Liver (tissue), 8 donors: ENCODE measurements at regions not wholly inside any gene's neighbourhood (a gene's known extent, or its start where the extent isn't known, plus 50 kb on each side); places are given as distances from the start of the nearest gene placed in this dataset.
"Not testable (repeated sequence)": the region's sequence is repeated elsewhere in the genome, so short reads cannot be mapped to it uniquely, and the experiment has no call there.

Experiments
- DNase-seq: peaks from one replicate; pipeline ENCODE4 v3.0.0-alpha.2; 2017; ENCODE audit warnings: low spot score
- H3K27ac ChIP-seq, 2 donors: one replicate each; pipeline ENCODE4 v1.7.0; 2013; ENCODE audit warnings: inconsistent platforms in 2 of 2, low read length in 2 of 2, control low read depth in 1 of 2, low read depth in 1 of 2, mild to moderate bottlenecking in 1 of 2
- H3K27me3 ChIP-seq, 4 donors: one replicate each; pipeline versions ENCODE4 v1.6.1 to v1.7.0; 2013; ENCODE audit warnings: low read length in 3 of 4, inconsistent platforms in 1 of 4, mild to moderate bottlenecking in 1 of 4, moderate library complexity in 1 of 4; ENCODE audit not compliant: control insufficient read depth in 4 of 4, insufficient read depth in 4 of 4
- H3K36me3 ChIP-seq, 4 donors: one replicate each; pipeline versions ENCODE4 v1.6.1 to v1.7.0; 2013; ENCODE audit warnings: low read length in 3 of 4, mild to moderate bottlenecking in 3 of 4, low read depth in 1 of 4, moderate library complexity in 1 of 4; ENCODE audit not compliant: control insufficient read depth in 4 of 4, insufficient read depth in 3 of 4
- H3K4me1 ChIP-seq, 4 donors: one replicate each; pipeline versions ENCODE4 v1.6.1 to v1.7.0; 2013; ENCODE audit warnings: low read length in 3 of 4, mild to moderate bottlenecking in 3 of 4, moderate library complexity in 1 of 4; ENCODE audit not compliant: control insufficient read depth in 4 of 4, insufficient read depth in 4 of 4
- H3K4me3 ChIP-seq, 3 donors: one replicate each; pipeline versions ENCODE4 v1.6.1 to v1.7.0; 2013; ENCODE audit warnings: low read length in 3 of 3, control low read depth in 1 of 3, low read depth in 1 of 3, mild to moderate bottlenecking in 1 of 3
- H3K9ac ChIP-seq, 2 donors: one replicate each; pipeline ENCODE4 v1.7.0; 2013; ENCODE audit warnings: low read length in 2 of 2, mild to moderate bottlenecking in 2 of 2, moderate library complexity in 2 of 2, control low read depth in 1 of 2, low read depth in 1 of 2
- H3K9me3 ChIP-seq, 4 donors: one replicate each; pipeline versions ENCODE4 v1.6.1 to v1.7.0; 2013; ENCODE audit warnings: low read length in 3 of 4; ENCODE audit not compliant: control insufficient read depth in 4 of 4
- CTCF ChIP-seq: fragments of 150-350 bp; IDR thresholded peaks from 2 replicates; pipeline ENCODE4 v1.5.1; 2017; ENCODE audit warnings: improper control_type of control experiment, low read depth, low read length; ENCODE audit not compliant: missing input control
- EGR1 ChIP-seq, 2 donors: IDR thresholded peaks; 2 replicates each; pipeline ENCODE4 v1.6.1; 2016 to 2018; ENCODE audit warnings: antibody characterized with exemption in 2 of 2, low read depth in 2 of 2
- FOXA1 ChIP-seq: IDR thresholded peaks from 2 replicates; pipeline ENCODE4 v1.6.1; 2016; ENCODE audit warnings: antibody characterized with exemption
- FOXA2 ChIP-seq: IDR thresholded peaks from 2 replicates; pipeline ENCODE4 v1.6.1; 2016; ENCODE audit warnings: antibody characterized with exemption
- GABPA ChIP-seq, 2 donors: IDR thresholded peaks in 1 of 2; conservative IDR thresholded peaks in 1 of 2; 2 replicates each; pipeline ENCODE4 v1.6.1; 2016; ENCODE audit warnings: antibody characterized with exemption in 2 of 2, mild to moderate bottlenecking in 1 of 2, moderate library complexity in 1 of 2
- HNF4A ChIP-seq, 2 donors: conservative IDR thresholded peaks; 2 replicates each; pipeline ENCODE4 v1.6.1; 2016; ENCODE audit warnings: antibody characterized with exemption in 2 of 2, mild to moderate bottlenecking in 2 of 2
- HNF4G ChIP-seq: IDR thresholded peaks from 2 replicates; pipeline ENCODE4 v1.6.1; 2016; ENCODE audit warnings: antibody characterized with exemption
- JUND ChIP-seq, 2 donors: IDR thresholded peaks; 2 replicates each; pipeline ENCODE4 v1.6.1; 2016; ENCODE audit warnings: antibody characterized with exemption in 2 of 2
- NR2F2 ChIP-seq: IDR thresholded peaks from 2 replicates; pipeline ENCODE4 v1.6.1; 2016; ENCODE audit warnings: antibody characterized with exemption
- RAD21 ChIP-seq, 2 donors: IDR thresholded peaks; 2 replicates each; pipeline ENCODE4 v1.6.1; 2016; ENCODE audit warnings: antibody characterized with exemption in 2 of 2, mild to moderate bottlenecking in 2 of 2
- REST ChIP-seq: IDR thresholded peaks from 2 replicates; pipeline ENCODE4 v1.6.1; 2016; ENCODE audit warnings: antibody characterized with exemption, mild to moderate bottlenecking
- RXRA ChIP-seq, 2 donors: IDR thresholded peaks; 2 replicates each; pipeline ENCODE4 v1.6.1; 2017 to 2018; ENCODE audit warnings: antibody characterized with exemption in 2 of 2, mild to moderate bottlenecking in 1 of 2
- SP1 ChIP-seq: IDR thresholded peaks from 2 replicates; pipeline ENCODE4 v1.6.1; 2018; ENCODE audit warnings: antibody characterized with exemption, mild to moderate bottlenecking
- TAF1 ChIP-seq: conservative IDR thresholded peaks from 2 replicates; pipeline ENCODE4 v1.6.1; 2016; ENCODE audit warnings: antibody characterized with exemption, mild to moderate bottlenecking
- YY1 ChIP-seq: IDR thresholded peaks from 2 replicates; pipeline ENCODE4 v1.6.1; 2016; ENCODE audit warnings: antibody characterized with exemption, mild to moderate bottlenecking
- WGBS: extraction: QIAGEN DNeasy Blood & Tissue Kit; methylation state at CpG from one replicate; pipeline ENCODE4 v1.1.7; 2013; 5-methylcytosine and 5-hydroxymethylcytosine counted together
- TF ChIP-seq, protein P1 (sequence below): IDR thresholded peaks from 2 replicates; pipeline ENCODE4 v1.6.1; 2016; ENCODE audit warnings: antibody characterized with exemption
- TF ChIP-seq, protein P2 (sequence below): IDR thresholded peaks from 2 replicates; pipeline ENCODE4 v1.6.1; 2016; ENCODE audit warnings: antibody characterized with exemption
- donor health status: healthy.
- donor health status: healthy.
- donor health status: healthy.
- donor health status: healthy.
- donor health status: healthy.

DNA sequence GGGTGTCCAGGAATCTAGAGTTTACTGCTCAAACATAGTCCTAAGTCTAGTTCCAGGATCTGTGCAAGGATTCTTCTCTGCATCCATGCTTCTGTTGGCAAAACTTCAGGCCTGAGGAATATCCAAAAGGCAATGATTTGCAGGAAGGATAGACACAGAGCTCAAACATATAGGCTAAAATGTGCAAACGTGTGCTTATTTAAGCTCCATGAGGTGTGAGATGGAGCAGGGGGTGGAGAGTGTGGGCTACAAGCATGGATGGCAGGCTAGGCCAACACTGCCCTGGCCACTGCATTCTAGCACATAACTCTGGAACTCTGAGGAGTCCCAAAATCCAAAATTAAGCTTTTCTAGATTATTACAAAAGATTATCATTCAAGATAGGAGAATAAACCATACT, 301.1 kb downstream of the PAX3 start:
- no peak for TF ChIP-seq FOXA2
- TF ChIP-seq JUND (IDR thresholded peaks at IDR 0.05): no peak
- no peak for TF ChIP-seq RAD21 (IDR thresholded peaks at IDR 0.05)
- TF ChIP-seq TAF1: no peak
- no peak for TF ChIP-seq HNF4A (conservative IDR thresholded peaks at IDR 0.05)
- no peak for TF ChIP-seq RXRA (IDR thresholded peaks at IDR 0.05)
- TF ChIP-seq HNF4G: no peak
- TF ChIP-seq FOXA1: no peak
- WGBS: 41% methylated on average over 1 of the region's 1 CpG

GRCh38 chr2:221997100-221997499, 301.7 kb downstream of the PAX3 start:
- H3K27ac ChIP-seq: no peak overlapping the region
- peaks cover 0 to 3% (median under 1%) of the 10 kb centered on the region in 4 donors for H3K9me3 ChIP-seq
- no peaks in the 10 kb centered on the region for H3K4me1 ChIP-seq
- peaks cover 0 to 2% (median under 1%) of the 10 kb centered on the region in 4 donors for H3K27me3 ChIP-seq
- WGBS: 71% methylated on average over 3 of the region's 3 CpGs
- H3K4me3 ChIP-seq: no peak overlapping the region
- H3K36me3 ChIP-seq: no peaks in the 10 kb centered on the region
- TF ChIP-seq YY1 (no peak), FOXA1 (no peak), RXRA (IDR thresholded peaks at IDR 0.05) (no peak), JUND (IDR thresholded peaks at IDR 0.05) (no peak), HNF4G (no peak)
- no peak for DNase-seq
- H3K9ac ChIP-seq: no peak overlapping the region

More for the DNA sequence above, 301.1 kb downstream of the PAX3 start:
- H3K4me1 ChIP-seq: no peaks in the 10 kb centered on the region
- H3K36me3 ChIP-seq: no peaks in the 10 kb centered on the region
- H3K27ac ChIP-seq: no peak overlapping the region
- peaks cover 0 to 3% (median under 1%) of the 10 kb centered on the region in 4 donors for H3K9me3 ChIP-seq
- no peak overlapping the region for H3K9ac ChIP-seq
- no peak for DNase-seq
- H3K27me3 ChIP-seq: peaks cover 0 to 2% (median under 1%) of the 10 kb centered on the region in 4 donors
- H3K4me3 ChIP-seq: no peak overlapping the region

DNA sequence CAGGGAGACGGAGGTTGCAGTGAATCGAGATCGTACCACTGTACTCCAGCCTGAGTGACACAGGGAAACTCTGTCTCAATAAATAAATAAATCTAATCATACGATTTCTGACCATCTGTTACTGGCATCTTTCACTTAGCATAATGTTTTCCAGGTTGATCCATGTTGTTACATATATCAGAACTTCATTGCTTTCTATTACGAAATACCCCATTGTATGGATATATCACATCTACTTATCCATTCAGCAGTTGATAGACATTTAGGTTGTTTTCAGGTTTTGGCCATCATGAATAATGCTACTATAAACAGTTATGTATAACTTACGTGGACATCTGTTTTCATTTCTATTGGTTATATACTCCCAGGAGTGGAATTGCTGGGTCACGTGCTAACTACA, 303.9 kb downstream of the PAX3 start:
- Histone ChIP-seq H3K36me3 (no peaks in the 10 kb centered on the region), H3K27me3 (peaks cover 0 to 2% (median under 1%) of the 10 kb centered on the region in 4 donors), H3K4me1 (no peaks in the 10 kb centered on the region), H3K9me3 (peaks cover 0 to 3% (median under 1%) of the 10 kb centered on the region in 4 donors), H3K4me3 (no peak overlapping the region), H3K9ac (no peak overlapping the region), H3K27ac (no peak overlapping the region)
- 85% methylated on average over 7 of the region's 7 CpGs for WGBS
- TF ChIP-seq, protein P1, sequence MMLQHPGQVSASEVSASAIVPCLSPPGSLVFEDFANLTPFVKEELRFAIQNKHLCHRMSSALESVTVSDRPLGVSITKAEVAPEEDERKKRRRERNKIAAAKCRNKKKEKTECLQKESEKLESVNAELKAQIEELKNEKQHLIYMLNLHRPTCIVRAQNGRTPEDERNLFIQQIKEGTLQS: no peak
- TF ChIP-seq SP1: no peak
- no peak for TF ChIP-seq GABPA (IDR thresholded peaks at IDR 0.05 in 1 of 2, conservative IDR thresholded peaks at IDR 0.05 in 1 of 2)
- no peak for TF ChIP-seq TAF1
- TF ChIP-seq REST: no peak
- TF ChIP-seq FOXA2: no peak
- TF ChIP-seq CTCF: no peak
- TF ChIP-seq EGR1 (IDR thresholded peaks at IDR 0.05; ENCODE audit: low read depth in 2 of 2): no peak
- TF ChIP-seq, protein P2, sequence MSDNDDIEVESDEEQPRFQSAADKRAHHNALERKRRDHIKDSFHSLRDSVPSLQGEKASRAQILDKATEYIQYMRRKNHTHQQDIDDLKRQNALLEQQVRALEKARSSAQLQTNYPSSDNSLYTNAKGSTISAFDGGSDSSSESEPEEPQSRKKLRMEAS: no peak
- no peak for TF ChIP-seq NR2F2
- TF ChIP-seq RXRA (IDR thresholded peaks at IDR 0.05): no peak
- no peak for DNase-seq

GRCh38 chr2:221984376-221984775, 314.4 kb downstream of the PAX3 start:
- H3K4me3 ChIP-seq, H3K27ac ChIP-seq, H3K9ac ChIP-seq, H3K36me3 ChIP-seq, H3K4me1 ChIP-seq, DNase-seq, H3K27me3 ChIP-seq, H3K9me3 ChIP-seq: not testable (repeated sequence)
- WGBS: 75% methylated on average over 8 of the region's 13 CpGs
